ENCODE measurements at regions not wholly inside any gene's neighbourhood (a gene's known extent, or its start where the extent isn't known, plus 50 kb on each side); places are given as distances from the start of the nearest gene placed in this dataset.

- TF ChIP-seq POLR2A (IDR thresholded peaks at IDR 0.05) (no peak), CTCF (IDR thresholded peaks at IDR 0.05) (no peak)
These were observed 56.1 kb upstream of the ARID5B start for GRCh38 chr10:61845196-61845949.
